ENCODE measurements at regions not wholly inside any gene's neighbourhood (a gene's known extent, or its start where the extent isn't known, plus 50 kb on each side); places are given as distances from the start of the nearest gene placed in this dataset.

DNA sequence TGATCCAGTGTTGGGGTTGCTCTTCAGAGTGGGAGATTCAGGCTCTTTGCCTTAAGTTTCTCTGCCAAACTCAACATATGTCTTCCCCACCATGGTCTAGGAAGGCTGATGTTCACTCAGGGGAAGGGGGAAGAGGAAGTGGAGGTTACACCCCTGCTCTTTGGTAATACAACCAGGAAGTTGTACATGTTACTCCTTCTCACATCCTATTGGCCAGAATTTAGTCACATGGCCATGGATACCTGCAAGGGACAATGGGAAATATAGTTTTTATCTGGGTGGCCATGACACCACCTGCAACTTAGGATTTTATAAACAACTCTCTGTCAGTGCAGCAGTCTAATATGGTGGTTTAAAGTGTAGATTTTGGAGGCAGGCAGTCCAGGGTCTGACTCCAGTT, 150.9 kb downstream of the TBX5 start:
- Histone ChIP-seq H3K9me3 (no peaks in the 10 kb centered on the region), H3K36me3 (no peaks in the 10 kb centered on the region), H3K27ac (no peak overlapping the region), H3K4me1 (no peaks in the 10 kb centered on the region), H3K4me3 (no peak overlapping the region), H3K27me3 (peaks cover 3% of the 10 kb centered on the region)
- ATAC-seq = no peak
- no peak for TF ChIP-seq POLR2A (IDR thresholded peaks at IDR 0.05)
- no peak for TF ChIP-seq EP300 (IDR thresholded peaks at IDR 0.05)
- TF ChIP-seq, protein P1, sequence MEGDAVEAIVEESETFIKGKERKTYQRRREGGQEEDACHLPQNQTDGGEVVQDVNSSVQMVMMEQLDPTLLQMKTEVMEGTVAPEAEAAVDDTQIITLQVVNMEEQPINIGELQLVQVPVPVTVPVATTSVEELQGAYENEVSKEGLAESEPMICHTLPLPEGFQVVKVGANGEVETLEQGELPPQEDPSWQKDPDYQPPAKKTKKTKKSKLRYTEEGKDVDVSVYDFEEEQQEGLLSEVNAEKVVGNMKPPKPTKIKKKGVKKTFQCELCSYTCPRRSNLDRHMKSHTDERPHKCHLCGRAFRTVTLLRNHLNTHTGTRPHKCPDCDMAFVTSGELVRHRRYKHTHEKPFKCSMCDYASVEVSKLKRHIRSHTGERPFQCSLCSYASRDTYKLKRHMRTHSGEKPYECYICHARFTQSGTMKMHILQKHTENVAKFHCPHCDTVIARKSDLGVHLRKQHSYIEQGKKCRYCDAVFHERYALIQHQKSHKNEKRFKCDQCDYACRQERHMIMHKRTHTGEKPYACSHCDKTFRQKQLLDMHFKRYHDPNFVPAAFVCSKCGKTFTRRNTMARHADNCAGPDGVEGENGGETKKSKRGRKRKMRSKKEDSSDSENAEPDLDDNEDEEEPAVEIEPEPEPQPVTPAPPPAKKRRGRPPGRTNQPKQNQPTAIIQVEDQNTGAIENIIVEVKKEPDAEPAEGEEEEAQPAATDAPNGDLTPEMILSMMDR (IDR thresholded peaks at IDR 0.05) = no peak
- no peak for TF ChIP-seq POLR2AphosphoS5 (IDR thresholded peaks at IDR 0.05)

DNA sequence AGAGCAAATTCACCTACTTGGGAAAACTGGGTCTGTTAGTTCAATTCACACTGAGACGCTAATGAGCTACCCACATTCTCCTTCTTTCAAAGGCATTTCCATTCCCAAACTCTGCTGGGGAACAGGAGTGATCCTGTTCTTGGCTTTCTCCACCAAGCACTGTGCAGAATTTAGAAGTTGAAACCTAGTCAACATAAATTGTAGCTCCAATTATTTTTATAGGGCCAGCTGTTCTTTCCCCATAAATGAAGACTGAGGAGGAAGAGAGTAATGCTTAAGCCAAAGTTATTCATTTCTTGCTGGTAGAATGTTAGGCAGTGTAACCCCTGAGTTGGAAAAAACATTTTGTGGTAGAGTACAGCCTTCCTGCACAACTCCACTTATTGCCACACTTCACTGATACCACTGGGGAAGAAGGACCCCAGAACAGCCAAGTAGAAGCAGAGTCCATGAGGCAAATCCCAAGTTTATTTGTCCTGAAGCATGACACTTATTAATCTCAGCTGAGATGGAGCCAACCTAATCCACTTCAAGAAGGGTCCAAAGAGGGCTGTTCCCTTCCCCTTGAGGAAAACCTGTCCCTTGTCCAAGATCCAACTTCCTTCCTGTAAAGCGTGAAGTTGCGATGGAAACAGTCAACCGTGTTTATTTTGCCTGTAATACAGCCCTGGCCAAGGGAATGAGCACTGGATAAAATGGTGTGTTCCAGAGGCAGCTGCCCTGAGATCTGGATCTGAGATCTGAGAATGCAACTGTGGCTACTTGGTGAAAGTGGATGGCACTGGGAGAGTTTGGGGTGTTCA, 151.8 kb downstream of the TBX5 start:
- no peak overlapping the region for H3K27ac ChIP-seq
- no peak for TF ChIP-seq EP300 (IDR thresholded peaks at IDR 0.05)
- no peak for TF ChIP-seq POLR2AphosphoS5 (IDR thresholded peaks at IDR 0.05)
- no peak for TF ChIP-seq POLR2A (IDR thresholded peaks at IDR 0.05)
- TF ChIP-seq, protein P1 (IDR thresholded peaks at IDR 0.05) = no peak
- WGBS, 2 donors (ENCODE audit: low coverage in 1 of 2) = 36% methylated on average over 4 of the region's 4 CpGs; no CpG with 5 or more reads in 1 of the 2 donors
- peak; percentile 34 for ATAC-seq
- no peaks in the 10 kb centered on the region for H3K36me3 ChIP-seq
- H3K9me3 ChIP-seq = no peaks in the 10 kb centered on the region
- H3K4me3 ChIP-seq = no peak overlapping the region
- H3K27me3 ChIP-seq = peaks cover 3% of the 10 kb centered on the region
- no peaks in the 10 kb centered on the region for H3K4me1 ChIP-seq

DNA sequence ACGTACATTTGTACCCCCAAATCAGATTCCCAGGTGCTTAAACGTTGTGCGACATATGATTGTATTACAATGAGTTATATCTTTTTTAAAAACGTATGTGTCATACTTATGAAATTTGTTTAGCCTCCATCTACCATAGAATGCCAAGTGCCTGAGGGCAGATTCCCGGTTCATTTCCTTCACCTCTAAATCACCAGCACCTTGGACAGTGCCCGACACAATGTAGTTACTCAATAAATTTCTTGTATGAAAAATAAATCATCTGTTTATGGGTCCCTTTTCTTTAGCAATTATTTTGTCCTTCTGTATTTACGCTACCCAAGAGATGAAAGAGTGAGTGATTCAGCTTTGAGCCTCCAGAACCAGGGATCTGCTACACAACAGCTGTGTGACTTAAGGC, 157.4 kb downstream of the TBX5 start:
- TF ChIP-seq POLR2AphosphoS5 (IDR thresholded peaks at IDR 0.05) = no peak
- TF ChIP-seq, protein P1 (IDR thresholded peaks at IDR 0.05) = no peak
- TF ChIP-seq POLR2A (IDR thresholded peaks at IDR 0.05) = no peak
- no peak for TF ChIP-seq EP300 (IDR thresholded peaks at IDR 0.05)
- Histone ChIP-seq H3K9me3 (no peaks in the 10 kb centered on the region), H3K36me3 (no peaks in the 10 kb centered on the region), H3K27me3 (peaks cover 16% of the 10 kb centered on the region), H3K4me1 (no peaks in the 10 kb centered on the region), H3K4me3 (no peak overlapping the region), H3K27ac (no peak overlapping the region)
- ATAC-seq = no peak
- 67 to 68% methylated on average over 7 of the region's 7 CpGs for WGBS, 2 donors (ENCODE audit: low coverage in 1 of 2)

DNA sequence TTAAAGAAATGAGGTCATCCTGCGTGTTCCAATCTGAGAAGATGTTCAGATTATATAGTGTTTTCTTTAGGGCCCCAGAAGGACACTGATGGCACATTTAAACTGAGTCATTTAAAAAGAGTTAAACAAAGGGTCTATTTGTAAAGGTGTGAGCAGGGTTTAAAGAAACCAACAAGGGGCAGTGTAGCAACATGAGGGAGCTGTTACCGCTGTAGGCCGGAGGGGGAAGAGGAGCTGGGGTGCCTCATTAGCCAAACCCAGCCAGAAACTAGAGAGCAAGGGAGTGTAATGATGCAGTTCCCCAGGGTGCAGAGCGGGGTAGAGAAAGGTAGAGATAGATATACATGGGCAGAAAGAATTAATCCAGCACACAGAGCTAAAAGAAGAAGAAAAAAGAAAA, 160.4 kb downstream of the TBX5 start:
- no peak for ATAC-seq
- Histone ChIP-seq H3K27ac (no peak overlapping the region), H3K36me3 (no peaks in the 10 kb centered on the region), H3K4me1 (no peaks in the 10 kb centered on the region), H3K27me3 (peaks cover 40% of the 10 kb centered on the region), H3K9me3 (no peaks in the 10 kb centered on the region), H3K4me3 (no peak overlapping the region)
- TF ChIP-seq, protein P1 (IDR thresholded peaks at IDR 0.05) = peak in 1 of 4 experiments; percentile 24
- no peak for TF ChIP-seq EP300 (IDR thresholded peaks at IDR 0.05)
- 43 to 53% methylated on average over 3 to 4 of the region's 4 CpGs for WGBS, 2 donors (ENCODE audit: low coverage in 1 of 2)

DNA sequence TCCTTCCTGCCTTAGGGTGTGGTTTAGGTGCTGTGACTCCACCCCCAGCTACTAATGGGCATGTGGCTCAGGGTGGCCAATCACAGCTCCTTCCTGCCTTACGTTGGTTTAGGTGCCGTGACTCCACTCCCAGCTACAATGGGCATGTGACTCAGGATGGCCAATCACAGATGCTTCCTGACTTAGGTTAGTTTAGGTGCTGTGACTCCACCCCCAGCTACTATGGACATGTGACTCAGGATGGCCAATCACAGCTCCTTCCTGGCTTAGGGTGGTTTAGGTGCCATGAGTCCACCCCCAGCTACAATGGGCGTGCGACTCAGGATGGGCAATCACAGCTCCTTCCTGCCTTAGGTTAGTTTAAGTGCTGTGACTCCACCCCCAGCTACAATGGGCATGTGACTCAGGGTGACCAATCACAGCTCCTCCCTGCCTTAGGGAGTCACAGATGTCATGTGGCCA, 163.9 kb downstream of the TBX5 start:
- Histone ChIP-seq H3K9me3 (no peaks in the 10 kb centered on the region), H3K4me3 (no peak overlapping the region), H3K36me3 (no peaks in the 10 kb centered on the region), H3K4me1 (no peaks in the 10 kb centered on the region), H3K27me3 (peaks cover 57% of the 10 kb centered on the region), H3K27ac (no peak overlapping the region)
- no peak for ATAC-seq
- TF ChIP-seq, protein P1 (IDR thresholded peaks at IDR 0.05) = no peak
- TF ChIP-seq EP300 (IDR thresholded peaks at IDR 0.05) (no peak), POLR2A (IDR thresholded peaks at IDR 0.05) (no peak), POLR2AphosphoS5 (IDR thresholded peaks at IDR 0.05) (no peak)
- WGBS, 2 donors (ENCODE audit: low coverage in 1 of 2) = 79 to 90% methylated on average over 2 to 4 of the region's 4 CpGs

Data from gastroesophageal sphincter (tissue), 4 donors.